ENCODE measurements at regions not wholly inside any gene's neighbourhood (a gene's known extent, or its start where the extent isn't known, plus 50 kb on each side); places are given as distances from the start of the nearest gene placed in this dataset.
"Not testable (repeated sequence)": the region's sequence is repeated elsewhere in the genome, so short reads cannot be mapped to it uniquely, and the experiment has no call there.

- TF ChIP-seq CTCF, POLR2A, EP300 (IDR thresholded peaks at IDR 0.05): not testable (repeated sequence)
These were observed 93.6 kb upstream of the TERB2 start for GRCh38 chr15:44862866-44863265.
